HG03045 (cell line): ENCODE measurements at regions not wholly inside any gene's neighbourhood (a gene's known extent, or its start where the extent isn't known, plus 50 kb on each side); places are given as distances from the start of the nearest gene placed in this dataset.

ENCODE experiments used
- ATAC-seq: cut with Tn5 transposase; IDR thresholded peaks from one replicate; pipeline ENCODE4 v1.9.1; 2021; ENCODE audit warnings: mild to moderate bottlenecking, moderate library complexity; ENCODE audit not compliant: unreplicated experiment

DNA sequence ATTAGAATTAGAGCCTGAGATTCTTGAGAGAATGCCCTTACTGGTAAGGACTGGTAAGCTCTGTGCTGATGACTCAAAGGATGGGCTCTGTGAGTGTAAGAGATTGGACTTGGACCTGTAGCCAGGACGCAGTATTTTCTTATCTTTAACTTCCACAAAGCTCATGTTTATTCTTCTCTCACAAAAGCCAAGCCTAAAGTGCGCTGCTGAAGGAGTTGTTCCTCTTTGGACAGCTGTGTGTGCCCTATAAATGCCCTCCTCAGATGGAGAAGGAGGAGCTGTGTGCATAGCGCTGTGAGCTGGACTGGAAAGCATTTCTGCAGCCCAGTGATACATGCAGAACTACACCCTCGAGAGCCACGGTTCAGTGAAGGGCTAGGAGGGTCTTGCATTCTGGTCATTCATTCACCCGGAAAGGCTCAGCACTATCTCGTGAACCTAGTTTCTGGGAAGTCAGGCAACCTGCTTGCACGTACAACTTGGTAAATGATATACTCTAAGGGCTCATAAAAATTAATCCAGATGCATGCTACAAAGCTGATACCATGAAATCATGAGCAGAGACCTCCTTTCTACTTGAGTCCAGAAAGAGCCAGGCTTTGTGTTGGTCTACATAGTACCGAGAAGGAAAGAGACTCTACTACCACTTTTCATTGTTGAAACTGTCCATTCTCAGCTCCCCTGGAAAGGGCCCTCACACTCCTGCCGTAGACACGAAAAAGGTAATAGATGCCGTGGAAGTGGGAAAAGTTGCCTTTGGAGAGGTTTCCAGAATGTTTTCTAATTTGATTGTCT is 103.0 kb upstream of the TBL1XR1 start:
- peak; percentile 47 for ATAC-seq

DNA sequence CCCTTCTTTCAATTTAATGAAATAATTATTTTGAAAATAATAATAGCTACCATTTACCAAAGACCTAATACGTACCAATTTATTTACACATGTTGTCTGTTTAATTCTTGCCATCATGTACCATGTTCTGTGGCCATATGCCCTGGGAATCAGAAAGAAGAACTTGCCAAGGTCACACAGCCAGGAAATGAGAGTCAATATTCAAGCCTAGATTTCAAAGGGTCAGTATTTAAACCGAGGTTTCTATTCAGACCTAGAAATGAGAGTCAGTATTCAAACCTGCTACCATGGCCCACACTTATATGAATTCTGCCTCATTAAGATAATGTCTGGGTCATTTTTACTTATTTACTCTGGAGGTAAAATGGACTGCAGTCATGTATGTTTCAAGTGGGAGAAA is 103.6 kb upstream of the TBL1XR1 start:
- ATAC-seq, result no peak

DNA sequence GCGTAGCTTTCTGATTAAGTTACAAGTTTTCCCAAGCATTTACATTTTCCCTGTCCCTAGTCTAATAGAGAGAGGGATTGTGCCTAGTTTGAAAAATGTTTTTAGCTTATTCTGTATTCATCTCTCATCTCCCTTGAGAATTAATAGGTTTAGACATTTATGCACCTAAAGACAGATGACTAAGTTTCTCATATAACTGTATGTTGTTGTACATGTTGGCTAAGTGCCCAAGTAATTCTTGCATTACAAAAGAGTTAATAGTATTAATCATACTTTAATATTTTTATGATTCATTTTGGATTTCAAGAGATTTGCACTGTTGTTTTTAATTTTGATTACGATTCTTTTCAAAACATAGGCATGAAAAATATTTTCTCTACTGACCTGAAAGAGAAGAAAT is 109.0 kb upstream of the TBL1XR1 start:
- ATAC-seq, result no peak

GRCh38 chr3:177307391-177307790 is 110.1 kb upstream of the TBL1XR1 start:
- no peak for ATAC-seq

- ATAC-seq, result no peak
Observed at GRCh38 chr3:177307826-177308225, 110.5 kb upstream of the TBL1XR1 start.

GRCh38 chr3:177308286-177308685 is 111.0 kb upstream of the TBL1XR1 start:
- no peak for ATAC-seq

- no peak for ATAC-seq
Observed at GRCh38 chr3:177308911-177309310, 111.6 kb upstream of the TBL1XR1 start.

DNA sequence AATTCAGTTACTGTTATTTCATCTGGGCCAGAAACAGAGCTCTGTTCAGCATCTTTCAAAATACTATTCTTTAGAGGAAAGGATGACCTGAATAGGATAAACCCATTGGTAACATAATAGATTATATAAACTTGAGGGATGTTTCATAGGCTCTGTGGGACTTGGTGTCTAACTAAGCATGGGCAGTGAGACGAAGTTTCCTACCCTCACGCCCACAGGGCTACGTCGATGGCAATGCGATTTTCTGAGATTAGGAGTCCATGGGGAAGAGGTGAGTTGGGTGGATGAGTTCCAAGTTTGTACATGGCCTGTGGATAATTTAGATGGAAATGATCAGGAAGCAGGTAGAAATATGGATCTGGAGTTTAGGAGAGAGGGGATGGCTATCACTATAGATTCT is 115.2 kb upstream of the TBL1XR1 start:
- ATAC-seq, result no peak

DNA sequence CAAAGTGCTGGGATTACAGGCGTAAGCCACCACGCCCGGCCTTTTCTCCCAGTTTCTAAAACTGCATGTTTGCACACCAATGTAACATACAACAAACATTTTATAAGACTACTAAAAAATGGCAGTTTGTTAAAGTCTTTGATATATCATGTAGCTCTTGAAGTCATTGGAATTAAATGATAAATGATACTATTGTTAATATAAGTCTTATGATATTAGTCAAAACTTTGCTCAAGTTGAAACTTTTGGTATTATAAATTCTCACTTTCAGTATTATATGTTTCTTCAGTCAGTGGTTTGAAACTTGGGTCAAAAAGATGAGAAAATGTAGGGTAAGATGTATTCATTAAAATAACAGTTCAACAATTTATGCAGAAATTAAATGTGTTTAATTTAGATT is 117.6 kb upstream of the TBL1XR1 start:
- ATAC-seq, result no peak

- ATAC-seq, result no peak
Observed at GRCh38 chr3:177317247-177317646, 120.0 kb upstream of the TBL1XR1 start.

DNA sequence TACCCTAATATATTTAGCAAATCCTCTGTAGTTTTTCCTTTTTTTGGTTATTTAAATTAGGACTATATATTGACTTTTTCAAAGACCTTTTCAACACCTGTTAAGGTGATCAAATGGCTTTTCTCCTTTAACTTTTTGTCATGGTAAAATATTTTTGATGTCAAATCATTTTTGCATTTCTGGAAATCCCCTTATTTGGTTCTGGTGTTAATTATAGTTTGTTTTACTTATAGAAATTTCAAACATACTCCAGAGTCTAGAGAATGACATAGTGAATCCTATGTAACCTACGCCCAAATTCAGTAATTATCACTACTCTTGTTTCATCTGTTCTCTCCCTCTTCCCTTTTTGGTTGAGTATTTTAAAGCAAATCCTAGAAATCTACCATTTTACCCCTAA is 121.3 kb upstream of the TBL1XR1 start:
- ATAC-seq, result no peak

- no peak for ATAC-seq
Observed at GRCh38 chr3:177320765-177321247, 123.5 kb upstream of the TBL1XR1 start.

GRCh38 chr3:177321819-177322218 is 124.5 kb upstream of the TBL1XR1 start:
- ATAC-seq, result no peak

- ATAC-seq, result no peak
Observed at GRCh38 chr3:177322881-177323280, 125.6 kb upstream of the TBL1XR1 start.

- ATAC-seq, result no peak
Observed at GRCh38 chr3:177329854-177330253, 132.6 kb upstream of the TBL1XR1 start.

- ATAC-seq, result no peak
Observed at GRCh38 chr3:177330779-177331178, 133.5 kb upstream of the TBL1XR1 start.

GRCh38 chr3:177331203-177331835 is 134.0 kb upstream of the TBL1XR1 start:
- no peak for ATAC-seq

DNA sequence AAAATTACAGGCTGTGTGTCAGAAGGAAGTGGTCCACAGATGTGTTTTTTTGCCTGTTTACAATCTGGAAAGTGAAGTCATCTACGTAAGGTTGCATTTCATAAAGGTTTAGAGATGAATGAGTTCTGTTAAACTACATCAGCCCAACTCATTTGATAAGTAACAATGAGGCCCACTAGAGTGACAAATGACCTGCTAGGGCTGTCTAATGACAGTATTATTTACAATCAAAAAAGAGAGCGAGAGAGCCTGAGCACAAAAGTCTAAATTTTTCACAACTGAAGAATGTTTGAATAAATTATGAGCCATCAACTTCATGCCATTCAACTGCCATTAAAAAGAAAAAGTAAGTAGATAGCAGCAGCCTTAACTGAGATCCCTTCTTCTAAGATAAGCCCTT is 135.7 kb upstream of the TBL1XR1 start:
- no peak for ATAC-seq

DNA sequence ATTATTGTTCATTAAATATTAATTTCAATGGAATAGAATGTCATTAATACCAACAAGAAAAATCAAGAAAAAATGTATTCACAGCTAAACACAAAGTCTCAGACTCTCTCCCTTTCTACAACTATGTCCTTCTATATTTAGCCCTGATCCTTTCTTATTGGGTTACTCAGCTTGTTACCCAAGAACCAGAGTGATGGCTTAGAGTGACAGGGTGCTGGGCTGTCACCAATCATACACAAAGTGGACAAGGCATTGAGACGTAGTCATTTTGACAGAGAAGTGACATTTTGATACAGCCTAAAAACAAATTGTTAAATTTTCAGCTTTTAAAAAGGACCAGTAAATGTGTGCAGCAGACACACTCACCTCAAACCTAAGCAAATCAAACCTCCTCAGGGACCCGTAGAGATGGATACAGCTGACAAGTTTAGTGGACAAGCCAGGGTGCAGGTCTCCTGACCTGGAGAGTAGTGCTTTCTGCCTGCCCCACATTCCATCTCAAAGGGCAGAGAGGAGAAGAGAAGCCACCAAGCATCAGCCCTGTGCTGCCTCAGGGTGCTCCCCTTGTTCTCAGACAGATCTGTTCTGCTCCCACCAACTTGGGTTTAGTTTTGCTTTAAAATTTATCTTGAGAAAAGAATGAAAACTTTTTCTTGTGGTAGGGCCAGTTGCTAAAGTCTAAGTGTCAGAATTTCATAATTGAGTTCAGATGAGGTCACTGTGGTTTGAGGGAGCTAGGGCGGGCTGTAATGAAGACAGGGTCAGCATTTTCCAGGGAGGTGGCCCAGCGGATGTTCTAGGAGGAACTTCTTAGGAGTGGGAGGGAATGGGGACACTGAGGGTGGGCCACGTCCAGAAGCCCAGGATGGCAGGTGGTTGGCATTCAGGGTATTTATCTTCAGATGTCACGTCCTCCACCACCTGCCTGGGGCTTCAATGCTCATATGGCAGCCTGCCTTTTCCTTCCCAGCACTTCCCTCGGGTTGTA is 136.5 kb upstream of the TBL1XR1 start:
- no peak for ATAC-seq

DNA sequence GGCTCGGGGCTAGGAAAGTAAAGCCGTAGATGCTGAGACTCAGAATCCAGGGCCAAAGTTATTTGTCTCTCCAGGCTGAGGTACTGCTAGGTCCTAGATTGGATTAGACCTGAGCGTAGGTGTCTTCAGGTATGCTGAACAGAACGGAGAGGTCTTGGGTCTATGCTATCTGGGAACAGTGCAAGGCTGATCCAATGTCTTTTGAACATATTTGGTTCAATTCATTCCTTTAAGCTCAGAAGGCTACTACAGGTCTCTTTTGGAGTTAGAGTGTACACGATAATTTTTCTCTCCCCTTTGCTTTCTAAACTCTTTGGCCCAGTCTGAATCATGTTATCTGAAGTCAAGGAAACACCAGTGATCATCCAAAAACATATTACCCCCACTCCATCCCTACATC is 137.5 kb upstream of the TBL1XR1 start:
- no peak for ATAC-seq

- no peak for ATAC-seq
Observed at GRCh38 chr3:177335728-177336127, 138.4 kb upstream of the TBL1XR1 start.
